ENCODE measurements at regions not wholly inside any gene's neighbourhood (a gene's known extent, or its start where the extent isn't known, plus 50 kb on each side); places are given as distances from the start of the nearest gene placed in this dataset.

DNA sequence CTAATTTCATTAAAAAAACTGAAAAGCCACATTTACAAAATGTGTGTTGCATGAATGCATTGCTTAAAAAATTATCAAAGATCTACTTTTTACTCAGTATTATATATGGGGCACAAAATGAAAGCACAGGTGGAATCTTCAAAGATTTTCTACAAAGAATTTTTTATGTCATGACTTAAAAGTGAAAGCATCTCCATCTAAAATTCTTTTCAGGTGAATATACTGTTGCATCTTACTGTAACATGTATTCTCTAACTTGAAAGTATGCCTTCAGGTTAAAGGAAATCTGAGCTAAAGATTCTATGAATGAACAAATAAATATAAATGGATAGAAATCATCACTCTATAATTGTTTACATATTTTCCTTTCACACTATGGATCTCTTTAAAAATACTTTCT is 66.8 kb upstream of the WDR75 start:
- TF ChIP-seq POLR2A (IDR thresholded peaks at IDR 0.05; ENCODE audit: low read depth, low read length) (no peak), TAF1 (IDR thresholded peaks at IDR 0.05; ENCODE audit: low read depth, low read length) (no peak)
